ENCODE measurements at regions not wholly inside any gene's neighbourhood (a gene's known extent, or its start where the extent isn't known, plus 50 kb on each side); places are given as distances from the start of the nearest gene placed in this dataset.

DNA sequence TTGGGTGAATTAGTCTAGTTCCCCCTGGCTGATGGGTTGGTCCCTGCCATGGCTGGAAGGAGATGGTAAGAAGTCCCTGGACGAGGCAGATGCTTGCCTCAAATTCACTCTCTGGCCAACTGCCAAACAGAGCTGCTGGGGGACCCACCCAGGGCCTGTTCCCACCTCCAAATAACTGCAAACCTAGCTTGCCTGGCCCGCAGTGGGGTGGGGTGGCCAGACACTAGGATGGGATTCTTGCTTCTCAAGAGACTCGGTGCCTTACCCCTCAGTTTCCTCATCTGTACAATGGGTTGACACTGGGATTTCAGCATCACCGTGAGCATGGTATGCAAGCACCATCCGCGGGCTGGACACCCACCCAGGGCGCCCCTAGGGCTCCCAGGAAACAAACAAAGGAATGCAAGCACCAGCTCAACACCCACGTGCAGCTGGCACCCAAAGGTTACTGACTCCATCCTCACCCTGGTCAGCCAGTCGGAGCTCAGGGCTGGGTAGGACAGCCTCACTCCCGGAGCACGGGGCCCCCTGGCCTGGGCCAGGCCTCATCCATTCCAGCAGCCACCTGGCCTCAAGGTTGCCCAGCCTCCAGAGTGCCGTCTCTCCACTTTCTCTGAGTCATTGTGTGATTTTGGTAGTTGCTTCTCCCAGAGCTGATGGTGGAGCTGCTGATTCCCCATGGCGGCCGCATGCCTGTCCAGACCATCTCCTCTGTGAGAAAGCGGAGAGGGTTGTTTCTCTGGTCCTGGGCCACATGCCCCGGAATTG is 205.2 kb upstream of the RTL1 start:
- no peak for DNase-seq (ENCODE audit: low read depth in 2 of 2)

- DNase-seq (ENCODE audit: low read depth in 2 of 2): no peak
These were observed 205.8 kb upstream of the RTL1 start for GRCh38 chr14:101109347-101109638.

DNA sequence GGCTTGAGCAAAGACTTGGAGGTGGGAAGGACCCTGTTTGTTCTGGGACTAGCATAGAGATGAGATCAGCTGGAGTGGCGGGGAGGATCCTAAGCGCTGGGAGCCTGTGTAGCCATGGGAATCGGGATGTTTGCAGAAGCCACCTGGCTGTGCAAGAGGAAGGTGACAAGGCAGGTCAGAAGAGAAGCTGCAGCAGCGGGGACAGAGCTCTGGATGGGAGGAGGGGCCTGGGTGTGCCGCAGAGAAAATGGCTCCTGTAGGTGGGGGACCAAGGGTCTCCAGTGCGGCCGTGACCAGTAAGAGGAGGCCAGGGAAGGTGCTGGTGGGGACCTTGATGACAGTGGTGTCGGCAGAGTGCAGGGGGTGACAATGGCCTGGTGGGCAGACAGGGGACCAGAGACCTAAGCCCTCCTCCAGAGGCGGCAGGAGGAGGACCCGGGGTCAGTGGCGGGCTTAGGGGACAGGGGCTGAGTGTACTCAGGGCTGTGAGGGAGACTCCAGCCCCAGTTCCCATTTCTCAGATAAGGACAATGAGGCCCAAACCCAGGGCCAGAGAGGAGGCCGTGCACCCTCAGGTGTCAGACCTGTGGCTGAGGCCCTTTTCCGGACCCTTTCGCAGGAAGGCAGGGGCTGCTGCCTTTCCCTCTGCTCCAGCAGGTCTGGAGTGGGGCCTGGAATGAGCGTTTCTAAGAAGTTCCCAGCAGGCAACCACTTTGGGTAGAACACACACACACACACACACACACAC is 206.6 kb upstream of the RTL1 start:
- no peak for DNase-seq (ENCODE audit: low read depth in 2 of 2)

DNA sequence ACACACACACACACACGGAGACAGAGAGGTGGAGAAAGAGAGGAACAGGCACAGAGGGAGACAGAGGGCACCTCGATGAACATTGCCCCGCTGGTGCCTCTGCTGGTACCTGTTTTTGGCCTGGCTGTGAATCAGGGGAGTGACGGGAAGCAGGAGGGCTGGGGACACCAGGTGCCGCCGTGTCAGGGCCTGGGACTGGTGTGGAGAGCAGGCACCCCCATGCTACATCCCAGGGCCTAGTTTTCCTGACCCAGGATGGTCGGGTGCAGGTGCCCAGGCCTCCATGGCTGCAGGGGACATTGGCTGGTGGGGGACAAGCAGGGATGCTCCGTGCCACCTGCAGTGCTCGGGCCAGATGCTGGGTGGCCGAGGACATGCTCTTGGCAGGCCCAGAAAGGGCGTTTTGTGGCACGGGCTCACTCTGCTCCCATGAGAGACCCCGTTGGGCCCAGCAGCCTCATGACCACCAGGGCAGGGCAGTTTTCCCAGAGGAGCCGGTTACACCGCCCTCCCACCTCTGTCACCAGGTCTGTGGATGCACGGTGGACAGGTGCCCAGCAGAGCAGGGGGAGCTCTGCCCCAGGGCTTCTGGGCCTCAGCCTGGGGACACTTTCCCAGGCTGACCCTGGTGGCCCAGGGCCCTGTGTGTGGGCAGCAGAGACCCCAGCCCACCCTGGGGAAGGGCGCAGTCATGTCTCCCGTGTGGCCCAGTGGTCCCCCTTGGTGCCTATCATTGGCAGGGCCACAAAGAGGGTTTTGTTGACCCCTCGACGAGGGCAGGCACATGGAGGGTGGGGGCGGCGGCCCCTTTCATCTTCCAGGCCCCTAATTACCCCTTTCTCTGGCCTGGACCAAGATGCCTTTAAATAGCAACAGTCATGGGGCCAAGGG is 207.5 kb upstream of the RTL1 start:
- DNase-seq (ENCODE audit: low read depth in 2 of 2): no peak

DNA sequence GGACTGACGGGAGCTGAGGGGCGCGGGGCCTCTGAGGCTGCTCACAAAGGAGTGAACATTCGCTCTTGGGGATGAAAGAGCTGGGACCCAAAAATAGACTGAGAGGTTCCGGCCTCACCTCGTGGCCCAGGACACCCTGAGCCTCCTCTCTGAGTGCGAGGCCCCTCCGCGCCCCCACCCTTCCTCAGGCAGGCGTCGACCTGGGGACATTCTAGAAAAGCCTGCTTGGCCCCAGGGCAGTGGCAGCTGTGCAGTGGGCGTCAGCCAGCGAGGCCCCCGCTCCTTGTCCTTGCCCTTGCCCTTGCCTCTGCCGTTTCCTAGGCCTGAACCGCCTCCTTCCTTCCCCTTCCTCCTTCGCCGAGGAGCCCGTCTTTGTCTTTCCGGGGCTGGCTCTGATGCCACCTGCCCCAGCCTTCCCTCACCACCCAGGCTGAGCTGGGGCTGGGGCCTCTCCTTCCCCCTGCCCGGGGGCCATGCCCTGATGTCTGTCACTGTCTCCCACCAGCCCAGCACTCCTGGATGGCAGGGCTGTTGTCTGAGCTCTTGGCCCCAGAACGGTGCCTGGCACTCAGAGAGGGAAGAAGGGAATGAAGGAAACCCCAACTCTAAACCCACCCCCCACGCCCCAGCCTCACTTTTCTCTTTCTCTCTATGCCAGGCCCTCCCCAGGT is 208.2 kb upstream of the RTL1 start:
- no peak for DNase-seq (ENCODE audit: low read depth in 2 of 2)

GRCh38 chr14:101112351-101113107 is 209.0 kb upstream of the RTL1 start:
- no peak for DNase-seq (ENCODE audit: low read depth in 2 of 2)

DNA sequence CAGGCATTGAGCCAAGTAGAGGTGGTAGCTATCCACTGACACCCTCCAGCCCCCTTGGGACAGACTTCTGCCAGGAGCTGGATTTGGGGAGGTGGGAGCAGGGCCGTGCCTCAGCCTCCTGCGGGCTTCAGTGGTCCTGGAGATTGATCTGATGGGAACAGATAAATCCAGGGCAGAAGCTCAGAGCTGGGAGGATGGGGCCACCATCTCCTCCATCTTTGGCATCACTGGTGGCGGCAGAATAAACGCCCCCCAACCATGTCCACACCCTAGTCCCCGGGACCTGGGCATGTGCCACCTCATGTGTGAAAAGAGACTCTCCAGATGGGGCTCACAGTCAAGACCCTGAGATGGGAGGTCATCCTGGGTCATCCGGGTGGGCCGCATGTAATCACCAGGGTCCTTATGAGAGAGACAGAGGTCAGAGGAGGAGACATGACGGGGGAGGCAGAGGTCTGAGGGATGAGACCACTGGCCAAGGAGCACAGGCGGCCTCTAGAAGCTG is 209.6 kb upstream of the RTL1 start:
- no peak for DNase-seq (ENCODE audit: low read depth in 2 of 2)

DNA sequence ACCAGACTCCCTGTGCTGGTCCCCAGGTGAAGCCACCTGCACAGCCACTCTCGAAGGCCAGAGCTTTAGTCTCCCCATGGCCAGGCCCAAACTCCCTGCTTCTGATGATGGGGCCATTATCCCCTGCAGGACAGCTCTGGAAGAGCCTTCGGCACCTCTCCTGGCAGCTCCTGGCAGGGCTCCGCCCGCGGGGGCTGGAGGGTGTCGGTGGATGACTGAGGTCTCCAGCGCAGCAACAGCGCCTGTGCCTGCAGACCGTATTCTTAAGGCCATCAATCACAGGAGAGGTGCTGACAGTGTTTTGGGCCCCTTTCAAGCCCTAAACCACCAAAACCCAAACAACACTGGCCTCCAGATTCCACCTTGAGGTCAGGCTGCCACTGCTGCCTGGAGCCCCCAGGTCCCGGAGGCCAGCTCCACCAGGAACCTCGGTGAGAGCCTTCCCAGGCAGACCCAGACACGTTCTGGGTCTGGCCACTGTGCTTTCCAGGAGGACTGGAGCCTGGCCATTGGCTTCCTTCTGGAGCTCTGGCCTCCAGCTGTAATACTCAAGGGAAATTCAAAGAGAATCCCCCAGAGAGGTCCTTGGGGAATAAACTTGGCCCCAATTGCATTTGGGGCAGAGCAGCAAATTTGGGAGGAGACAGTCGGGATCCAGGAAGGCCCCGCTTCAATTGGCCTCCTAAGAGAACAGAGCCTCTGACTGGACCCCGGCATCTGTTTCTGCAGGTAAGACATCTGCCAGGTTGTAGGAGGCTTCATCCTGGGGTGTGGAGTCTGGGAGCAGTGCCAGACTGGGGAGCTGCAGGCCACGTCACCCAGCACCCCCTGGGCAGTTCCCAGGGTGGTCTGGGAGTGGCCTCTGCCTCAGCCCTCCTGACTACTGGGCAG is 210.6 kb upstream of the RTL1 start:
- DNase-seq (ENCODE audit: low read depth in 2 of 2): no peak

- DNase-seq (ENCODE audit: low read depth in 2 of 2): no peak
These were observed 211.4 kb upstream of the RTL1 start for GRCh38 chr14:101114726-101115515.

GRCh38 chr14:101115652-101116051 is 212.1 kb upstream of the RTL1 start:
- no peak for DNase-seq (ENCODE audit: low read depth in 2 of 2)

DNA sequence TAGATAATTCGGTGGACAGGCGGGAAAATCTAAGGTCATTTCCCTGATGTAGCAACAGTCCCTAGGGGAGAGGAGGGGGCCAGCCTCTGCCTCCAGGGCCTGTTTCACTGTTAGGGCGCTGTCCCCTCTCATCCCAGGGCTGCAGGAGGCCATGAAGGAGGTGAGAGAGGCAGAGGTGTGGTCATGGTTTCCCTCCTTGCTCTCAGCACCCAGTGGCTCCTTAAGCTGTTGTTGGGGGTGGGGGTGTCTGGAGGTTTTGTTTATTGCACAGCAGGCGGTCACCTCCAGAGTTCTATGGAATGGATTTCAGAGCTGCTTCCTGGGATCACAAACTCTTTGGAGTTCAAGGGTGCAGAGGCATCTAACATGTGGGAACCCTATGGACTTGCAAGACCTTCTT is 212.5 kb upstream of the RTL1 start:
- DNase-seq (ENCODE audit: low read depth in 2 of 2): no peak

- DNase-seq (ENCODE audit: low read depth in 2 of 2): no peak
These were observed 213.1 kb upstream of the RTL1 start for GRCh38 chr14:101116486-101117130.

- DNase-seq (ENCODE audit: low read depth in 2 of 2): no peak
These were observed 214.0 kb upstream of the RTL1 start for GRCh38 chr14:101117543-101117942.

DNA sequence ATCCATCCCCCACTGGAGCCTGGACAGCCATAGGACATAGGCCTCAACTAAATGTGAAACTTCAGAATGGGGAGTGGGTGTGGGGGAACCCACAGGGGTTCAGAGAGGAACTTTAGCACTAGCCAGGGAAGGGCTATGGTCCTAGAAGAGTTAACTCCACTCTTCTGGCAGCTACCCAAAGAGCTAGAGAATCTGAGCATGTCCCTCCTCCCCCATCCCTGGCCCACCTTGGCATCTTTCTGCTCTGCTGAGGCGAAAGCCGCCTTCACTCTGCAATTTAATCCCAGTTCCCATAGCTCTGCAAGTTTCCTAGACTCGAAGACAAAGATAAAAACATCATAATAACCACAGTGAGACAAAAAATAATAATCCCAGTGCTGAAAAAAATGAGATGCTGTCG is 214.7 kb upstream of the RTL1 start:
- DNase-seq (ENCODE audit: low read depth in 2 of 2): no peak

- DNase-seq (ENCODE audit: low read depth in 2 of 2): no peak
These were observed 215.4 kb upstream of the RTL1 start for GRCh38 chr14:101118746-101119591.

DNA sequence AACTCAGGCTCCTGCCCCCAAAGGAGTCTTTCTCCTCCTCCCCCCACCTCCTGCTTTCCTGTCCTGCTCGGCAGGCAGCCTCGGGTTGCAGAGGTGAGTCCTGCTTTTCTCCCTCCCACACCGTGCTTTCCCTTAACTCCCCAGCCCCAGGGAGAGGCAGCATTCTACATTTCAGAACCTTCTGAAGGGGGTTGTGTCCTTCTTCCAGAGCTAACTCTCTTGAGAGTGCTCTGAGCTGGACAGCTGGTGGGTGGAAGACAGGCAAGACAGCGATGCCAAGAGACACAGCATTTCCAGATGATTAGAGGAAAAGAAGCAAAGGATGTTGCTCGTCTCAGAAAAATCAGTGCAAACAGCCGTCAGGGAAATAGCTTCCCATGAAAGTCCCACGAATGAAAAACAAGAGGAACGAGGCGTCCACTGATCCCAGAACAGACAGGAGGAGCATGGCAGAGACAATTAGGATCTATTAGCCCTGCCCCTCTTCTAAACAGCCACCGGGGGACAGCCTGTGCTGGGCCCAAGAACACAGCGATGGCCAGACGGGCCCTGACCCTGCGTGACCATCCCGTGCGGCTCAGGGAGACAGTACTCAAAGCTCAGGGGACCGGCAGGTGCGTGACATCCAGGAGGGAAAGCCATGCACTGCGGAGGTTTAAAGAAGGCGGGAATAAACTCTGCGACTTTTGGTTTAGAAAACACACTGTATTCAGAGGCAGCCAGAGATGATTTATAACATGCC is 216.5 kb upstream of the RTL1 start:
- DNase-seq (ENCODE audit: low read depth in 2 of 2): no peak
